ENCODE measurements at regions not wholly inside any gene's neighbourhood (a gene's known extent, or its start where the extent isn't known, plus 50 kb on each side); places are given as distances from the start of the nearest gene placed in this dataset.

DNA sequence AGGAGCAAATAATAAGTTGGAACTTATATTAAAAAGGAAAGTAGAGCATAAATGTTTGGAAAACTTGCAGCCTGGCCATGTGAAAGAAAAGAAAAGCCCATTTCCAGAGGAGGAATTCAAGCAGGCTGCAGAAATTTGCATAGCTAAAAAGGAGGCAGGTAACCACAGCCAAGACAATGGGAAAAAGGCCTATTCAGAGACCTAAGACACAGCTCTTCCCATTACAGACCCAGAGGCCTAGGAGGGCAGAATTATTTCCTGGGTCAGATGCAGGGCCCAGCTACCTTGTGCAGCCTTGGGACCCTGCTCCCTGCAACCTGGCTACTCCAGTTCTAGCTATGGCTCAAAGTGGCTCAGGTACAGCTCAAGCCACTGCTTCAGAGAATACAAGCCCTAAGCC, 234.6 kb upstream of the BCHE start:
- Histone ChIP-seq H3K27me3 (ENCODE audit: control insufficient read depth in 2 of 2, insufficient read depth in 2 of 2, low read length in 2 of 2) (no peaks in the 10 kb centered on the region), H3K36me3 (ENCODE audit: control insufficient read depth, insufficient read depth, low read length) (no peaks in the 10 kb centered on the region), H2AFZ (ENCODE audit: low read depth, low read length) (no peak overlapping the region), H3K4me1 (replicated peaks in 1 of 2; ENCODE audit: control insufficient read depth in 2 of 2, insufficient read depth in 2 of 2, low read length in 2 of 2) (no peaks in the 10 kb centered on the region), H3K79me2 (ENCODE audit: control insufficient read depth, insufficient read depth, low read length) (no peaks in the 10 kb centered on the region), H3K27ac (ENCODE audit: extremely low read depth, low read depth, low read length) (no peak overlapping the region), H3K9ac (ENCODE audit: insufficient read depth in 1 of 2, low read depth in 2 of 2, low read length in 2 of 2) (no peak overlapping the region), H3K4me2 (ENCODE audit: insufficient read depth, low read length) (no peak overlapping the region), H3K9me3 (replicated peaks; ENCODE audit: control insufficient read depth, insufficient read depth, low read depth, low read length) (no peaks in the 10 kb centered on the region), H4K20me1 (replicated peaks; ENCODE audit: control insufficient read depth, insufficient read depth, low read length) (no peaks in the 10 kb centered on the region), H3K4me3 (no peak overlapping the region), H3K9me1 (ENCODE audit: control insufficient read depth, insufficient read depth, low read length) (no peaks in the 10 kb centered on the region)
- ChIA-PET POLR2A (interaction anchor here (0.7 kb wide), 1 partner anchor 70 kb away, joined by 3 read pairs; no protein-coding TSS in a partner anchor), CTCF (ENCODE audit: low intra/inter-chr PET ratio) (no interaction called here)
- in situ Hi-C loops (cut with MboI) (no loop called here), intact Hi-C loops (cut with micrococcal nuclease) (no loop called here)
- ATAC-seq (no peak), FAIRE-seq (no peak), DNase-seq (ENCODE audit: extremely low read depth in 1 of 4, low spot score in 3 of 4) (no peak)
- no peak for TF ChIP-seq SRSF7 (optimal IDR thresholded peaks at IDR 0.05; ENCODE audit: low read depth, low read length)
- TF ChIP-seq XRCC3 (IDR thresholded peaks at IDR 0.05): no peak
- TF ChIP-seq, protein P1, sequence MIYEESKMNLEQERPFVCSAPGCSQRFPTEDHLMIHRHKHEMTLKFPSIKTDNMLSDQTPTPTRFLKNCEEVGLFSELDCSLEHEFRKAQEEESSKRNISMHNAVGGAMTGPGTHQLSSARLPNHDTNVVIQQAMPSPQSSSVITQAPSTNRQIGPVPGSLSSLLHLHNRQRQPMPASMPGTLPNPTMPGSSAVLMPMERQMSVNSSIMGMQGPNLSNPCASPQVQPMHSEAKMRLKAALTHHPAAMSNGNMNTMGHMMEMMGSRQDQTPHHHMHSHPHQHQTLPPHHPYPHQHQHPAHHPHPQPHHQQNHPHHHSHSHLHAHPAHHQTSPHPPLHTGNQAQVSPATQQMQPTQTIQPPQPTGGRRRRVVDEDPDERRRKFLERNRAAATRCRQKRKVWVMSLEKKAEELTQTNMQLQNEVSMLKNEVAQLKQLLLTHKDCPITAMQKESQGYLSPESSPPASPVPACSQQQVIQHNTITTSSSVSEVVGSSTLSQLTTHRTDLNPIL (CRISPR knock-in tag; IDR thresholded peaks at IDR 0.05): no peak
- TF ChIP-seq, protein P2, sequence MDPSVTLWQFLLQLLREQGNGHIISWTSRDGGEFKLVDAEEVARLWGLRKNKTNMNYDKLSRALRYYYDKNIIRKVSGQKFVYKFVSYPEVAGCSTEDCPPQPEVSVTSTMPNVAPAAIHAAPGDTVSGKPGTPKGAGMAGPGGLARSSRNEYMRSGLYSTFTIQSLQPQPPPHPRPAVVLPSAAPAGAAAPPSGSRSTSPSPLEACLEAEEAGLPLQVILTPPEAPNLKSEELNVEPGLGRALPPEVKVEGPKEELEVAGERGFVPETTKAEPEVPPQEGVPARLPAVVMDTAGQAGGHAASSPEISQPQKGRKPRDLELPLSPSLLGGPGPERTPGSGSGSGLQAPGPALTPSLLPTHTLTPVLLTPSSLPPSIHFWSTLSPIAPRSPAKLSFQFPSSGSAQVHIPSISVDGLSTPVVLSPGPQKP (CRISPR knock-in tag; IDR thresholded peaks at IDR 0.05): no peak
- BruUV-seq (replicated peaks): no TSS peak

DNA sequence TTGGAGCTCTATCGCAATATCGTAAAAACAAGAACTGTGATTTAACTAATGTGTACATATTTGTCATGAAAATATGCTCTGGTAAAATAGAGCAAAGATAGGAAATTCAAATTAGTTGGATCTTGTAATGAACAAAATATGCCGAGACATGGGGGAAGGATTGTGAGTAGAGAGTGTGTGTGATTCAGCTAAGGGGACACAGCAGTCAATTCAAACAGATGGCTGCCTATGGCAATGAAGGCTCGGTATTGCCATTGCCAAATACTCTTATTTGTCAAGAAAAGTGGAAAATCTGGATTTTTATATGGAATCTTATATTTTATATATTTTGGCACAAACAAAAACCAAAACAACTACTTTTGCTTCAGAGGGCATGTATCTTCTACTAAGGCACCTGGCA, 227.3 kb upstream of the BCHE start:
- in situ Hi-C loops (cut with MboI): no loop called here
- TF ChIP-seq MTF1 (CRISPR knock-in tag; IDR thresholded peaks at IDR 0.05; ENCODE audit: borderline replicate concordance) (no peak), ZNF311 (CRISPR knock-in tag; IDR thresholded peaks at IDR 0.05) (no peak)
- TF ChIP-seq, protein P3, sequence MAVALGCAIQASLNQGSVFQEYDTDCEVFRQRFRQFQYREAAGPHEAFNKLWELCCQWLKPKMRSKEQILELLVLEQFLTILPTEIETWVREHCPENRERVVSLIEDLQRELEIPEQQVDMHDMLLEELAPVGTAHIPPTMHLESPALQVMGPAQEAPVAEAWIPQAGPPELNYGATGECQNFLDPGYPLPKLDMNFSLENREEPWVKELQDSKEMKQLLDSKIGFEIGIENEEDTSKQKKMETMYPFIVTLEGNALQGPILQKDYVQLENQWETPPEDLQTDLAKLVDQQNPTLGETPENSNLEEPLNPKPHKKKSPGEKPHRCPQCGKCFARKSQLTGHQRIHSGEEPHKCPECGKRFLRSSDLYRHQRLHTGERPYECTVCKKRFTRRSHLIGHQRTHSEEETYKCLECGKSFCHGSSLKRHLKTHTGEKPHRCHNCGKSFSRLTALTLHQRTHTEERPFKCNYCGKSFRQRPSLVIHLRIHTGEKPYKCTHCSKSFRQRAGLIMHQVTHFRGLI (CRISPR knock-in tag; IDR thresholded peaks at IDR 0.05): no peak
- TF ChIP-seq, protein P4, sequence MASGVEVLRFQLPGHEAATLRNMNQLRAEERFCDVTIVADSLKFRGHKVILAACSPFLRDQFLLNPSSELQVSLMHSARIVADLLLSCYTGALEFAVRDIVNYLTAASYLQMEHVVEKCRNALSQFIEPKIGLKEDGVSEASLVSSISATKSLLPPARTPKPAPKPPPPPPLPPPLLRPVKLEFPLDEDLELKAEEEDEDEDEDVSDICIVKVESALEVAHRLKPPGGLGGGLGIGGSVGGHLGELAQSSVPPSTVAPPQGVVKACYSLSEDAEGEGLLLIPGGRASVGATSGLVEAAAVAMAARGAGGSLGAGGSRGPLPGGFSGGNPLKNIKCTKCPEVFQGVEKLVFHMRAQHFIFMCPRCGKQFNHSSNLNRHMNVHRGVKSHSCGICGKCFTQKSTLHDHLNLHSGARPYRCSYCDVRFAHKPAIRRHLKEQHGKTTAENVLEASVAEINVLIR (CRISPR knock-in tag; IDR thresholded peaks at IDR 0.05): no peak

More for the DNA sequence above, 227.3 kb upstream of the BCHE start:
- H3K36me3 ChIP-seq (ENCODE audit: control insufficient read depth, insufficient read depth, low read length): no peaks in the 10 kb centered on the region
- H3K4me1 ChIP-seq (replicated peaks in 1 of 2; ENCODE audit: control insufficient read depth in 2 of 2, insufficient read depth in 2 of 2, low read length in 2 of 2): no peaks in the 10 kb centered on the region
- no peak overlapping the region for H3K9ac ChIP-seq (ENCODE audit: insufficient read depth in 1 of 2, low read depth in 2 of 2, low read length in 2 of 2)
- H3K27me3 ChIP-seq (ENCODE audit: control insufficient read depth in 2 of 2, insufficient read depth in 2 of 2, low read length in 2 of 2): no peaks in the 10 kb centered on the region
- H3K27ac ChIP-seq (ENCODE audit: extremely low read depth, low read depth, low read length): no peak overlapping the region
- POLR2A ChIA-PET: interaction anchor here (0.7 kb wide), 1 partner anchor 64 kb away, joined by 3 read pairs; no protein-coding TSS in a partner anchor
- no TSS peak for BruUV-seq (replicated peaks)
- H4K20me1 ChIP-seq (replicated peaks; ENCODE audit: control insufficient read depth, insufficient read depth, low read length): no peaks in the 10 kb centered on the region
- WGBS (ENCODE audit: insufficient coverage, low coverage, missing lambda C conversion rate): 69% methylated on average over 4 of the region's 4 CpGs
- DNase-seq (ENCODE audit: extremely low read depth in 1 of 4, low spot score in 3 of 4) (no peak), ATAC-seq (no peak), FAIRE-seq (no peak)
- H2AFZ ChIP-seq (ENCODE audit: low read depth, low read length): no peak overlapping the region
- no peaks in the 10 kb centered on the region for H3K9me3 ChIP-seq (replicated peaks; ENCODE audit: control insufficient read depth, insufficient read depth, low read depth, low read length)
- no peak overlapping the region for H3K4me2 ChIP-seq (ENCODE audit: insufficient read depth, low read length)
- no peaks in the 10 kb centered on the region for H3K79me2 ChIP-seq (ENCODE audit: control insufficient read depth, insufficient read depth, low read length)
- CTCF ChIA-PET (ENCODE audit: low intra/inter-chr PET ratio): no interaction called here
- intact Hi-C loops (cut with micrococcal nuclease): no loop called here
- no peaks in the 10 kb centered on the region for H3K9me1 ChIP-seq (ENCODE audit: control insufficient read depth, insufficient read depth, low read length)
- no peak overlapping the region for H3K4me3 ChIP-seq

All from K562 (cell line).